Activated T-helper 1 cell treated with anti-CD3 and anti-CD28 coated beads, Interleukin-2, amount 50 U/mL, for 16 hours (primary cell): ENCODE measurements at regions not wholly inside any gene's neighbourhood (a gene's known extent, or its start where the extent isn't known, plus 50 kb on each side); places are given as distances from the start of the nearest gene placed in this dataset.
A peak's percentile ranks its signal among the peaks of the same experiment; 100 is the strongest.
"Not testable (repeated sequence)": the region's sequence is repeated elsewhere in the genome, so short reads cannot be mapped to it uniquely, and the experiment has no call there.

Experiments used
- DNase-seq, 2 donors: peaks; one replicate each; pipeline ENCODE4 v3.0.0-alpha.2; 2020; ENCODE audit warnings: low read depth in 1 of 2, low spot score in 1 of 2

DNA sequence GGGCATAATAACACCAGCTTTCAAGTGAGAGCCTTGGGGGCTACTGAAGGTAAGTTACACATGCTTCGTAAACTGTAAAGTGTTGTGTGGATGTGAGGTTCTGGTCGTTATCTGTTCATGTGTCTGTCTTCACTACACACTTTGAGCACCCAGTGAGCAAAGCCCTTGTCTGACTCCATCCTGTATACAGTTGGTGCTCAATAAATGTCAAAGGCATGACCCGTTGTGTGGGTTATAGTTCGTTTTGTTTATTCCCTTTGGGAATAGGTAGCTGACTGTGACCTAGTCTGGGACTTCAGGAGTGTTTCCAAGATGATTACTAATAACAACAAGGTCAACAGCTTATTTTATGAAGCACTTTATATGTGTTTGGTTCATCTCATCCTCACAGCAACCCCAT is 146.9 kb downstream of the MIAT start:
- DNase-seq = no peak

DNA sequence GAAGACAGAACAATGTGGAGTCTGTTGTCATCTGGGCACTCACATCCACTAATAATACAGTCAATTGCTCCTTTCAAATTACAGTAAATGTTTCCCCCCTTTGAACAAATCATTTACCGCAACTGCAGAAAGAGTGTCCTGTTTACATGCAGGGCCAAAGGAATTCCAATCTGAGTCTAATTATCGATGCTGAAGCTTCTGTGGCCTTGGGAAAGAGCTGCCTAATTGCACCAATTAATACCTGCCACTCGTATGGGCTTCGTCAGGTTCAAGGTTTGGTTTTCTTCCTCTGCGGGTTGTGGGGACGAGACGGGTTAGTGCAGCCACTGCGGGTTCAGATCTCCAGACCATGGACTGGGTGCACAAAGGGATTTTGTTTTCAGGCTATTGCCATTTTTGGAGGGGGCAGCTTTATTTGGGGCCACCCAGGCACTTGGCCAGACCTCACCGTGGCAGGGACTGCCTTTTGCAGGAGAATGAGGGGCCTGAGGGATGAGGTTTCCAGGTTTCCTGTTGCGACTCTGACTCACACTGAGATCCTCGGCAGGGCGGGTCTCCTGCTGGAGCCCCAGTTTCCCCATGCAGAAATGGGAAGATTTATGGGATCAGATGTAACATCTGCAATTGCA is 147.6 kb downstream of the MIAT start:
- DNase-seq = no peak

DNA sequence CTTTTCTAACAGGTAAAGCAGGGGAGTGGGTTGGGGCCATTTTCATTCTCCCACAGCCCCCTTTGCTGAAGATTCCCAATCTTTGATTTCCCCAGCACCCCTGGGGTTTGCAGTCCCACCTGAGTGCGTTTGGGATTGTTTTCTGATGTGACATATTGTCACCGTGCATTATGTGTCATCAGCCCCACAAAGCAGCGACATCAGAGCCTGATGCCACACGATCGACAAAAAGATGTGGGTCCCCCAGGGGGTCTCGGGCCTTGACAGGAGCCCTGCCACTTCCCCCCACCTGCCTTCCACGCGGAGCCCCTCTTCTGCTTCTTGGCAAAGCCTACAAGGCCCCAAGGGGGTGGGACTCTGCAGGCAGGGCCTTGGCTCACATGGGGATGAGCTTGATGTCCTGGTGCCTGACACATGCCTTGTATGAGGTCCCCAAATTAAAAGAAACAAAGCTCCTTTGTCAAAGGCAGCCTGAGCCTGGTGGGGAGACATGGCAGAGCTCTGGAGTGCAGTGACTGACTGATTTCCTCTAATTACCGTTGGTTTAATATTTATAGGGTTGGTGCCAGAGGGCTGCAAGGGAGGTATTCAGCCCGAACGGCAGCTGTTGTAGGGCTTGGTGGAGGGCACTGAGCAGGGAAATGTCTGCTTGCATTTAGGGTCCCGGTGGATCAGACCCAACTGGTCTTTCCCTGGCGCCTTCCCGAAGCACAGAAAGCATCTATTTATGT is 149.2 kb downstream of the MIAT start:
- no peak for DNase-seq

DNA sequence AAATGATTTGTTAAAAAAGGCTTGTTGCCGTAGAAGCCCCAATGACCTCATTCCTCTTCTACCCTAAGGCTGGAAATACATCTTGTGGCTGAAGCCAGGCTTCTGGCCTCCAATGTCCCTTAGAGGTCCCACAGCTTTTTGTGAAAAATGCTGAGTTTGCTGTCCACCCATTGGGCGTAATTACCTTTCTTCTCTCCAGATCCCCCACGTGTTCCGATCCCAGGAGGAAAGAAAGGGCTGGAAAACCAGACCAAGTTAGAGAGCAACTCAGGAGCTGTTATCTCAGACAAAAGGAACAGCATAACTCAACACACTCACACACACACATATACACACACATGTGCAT is 154.2 kb downstream of the MIAT start:
- no peak for DNase-seq

DNA sequence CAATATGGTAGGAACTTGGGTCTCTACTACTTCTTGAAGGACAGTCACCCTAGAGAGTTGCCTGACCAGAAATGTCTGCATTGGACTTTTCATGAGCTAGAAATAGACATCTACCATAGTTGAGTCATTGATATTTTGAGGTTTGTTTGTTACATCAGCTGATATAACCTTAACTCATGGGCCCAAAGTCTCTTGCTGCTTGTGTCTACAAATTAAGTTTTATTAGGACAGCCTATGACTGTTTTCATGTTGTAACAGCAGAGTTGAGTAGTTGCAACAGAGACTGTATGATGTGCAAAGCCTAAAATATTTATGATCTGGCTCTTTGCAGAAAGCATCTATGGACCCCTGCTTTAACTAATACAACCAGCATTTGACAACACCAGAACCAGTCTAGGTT is 155.3 kb downstream of the MIAT start:
- no peak for DNase-seq

DNA sequence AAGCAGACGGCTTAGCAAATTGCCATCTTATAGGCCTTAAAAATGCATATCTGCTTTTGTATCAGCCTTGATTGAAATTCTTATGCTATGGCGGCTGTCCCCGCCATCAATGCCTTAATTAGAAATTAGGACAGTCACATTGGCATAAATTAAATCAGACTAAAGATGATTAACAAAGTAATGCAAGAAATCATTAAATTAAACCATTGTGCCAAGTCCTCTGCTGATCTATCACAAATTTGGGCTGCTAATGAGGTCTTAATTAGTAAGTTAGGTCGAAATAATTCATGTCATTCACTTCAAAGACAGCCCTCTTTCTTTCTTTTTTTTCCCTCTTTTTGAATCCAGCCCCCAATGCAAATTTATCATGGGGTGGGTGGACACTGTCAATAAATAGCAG is 159.3 kb downstream of the MIAT start:
- DNase-seq = no peak

DNA sequence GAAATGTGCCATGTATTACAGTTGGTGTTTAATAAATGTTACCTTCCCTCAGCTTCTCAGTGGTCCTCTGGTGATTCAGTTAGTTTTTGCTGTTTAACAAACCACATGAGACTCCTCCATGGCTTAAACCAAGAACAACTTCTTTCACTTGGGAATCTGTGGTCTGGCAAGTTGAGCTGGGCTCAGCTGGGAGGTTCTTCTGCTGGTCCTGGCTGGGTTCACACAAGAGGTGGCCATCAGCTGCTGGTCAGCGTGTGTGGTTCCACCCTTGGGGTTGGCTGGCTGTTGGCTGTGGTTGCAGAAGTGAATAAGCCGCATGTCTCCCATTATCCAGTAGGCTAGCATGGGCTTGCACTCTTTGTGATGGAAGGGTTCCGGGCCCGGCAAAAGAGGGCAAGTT is 160.5 kb downstream of the MIAT start:
- DNase-seq = no peak

DNA sequence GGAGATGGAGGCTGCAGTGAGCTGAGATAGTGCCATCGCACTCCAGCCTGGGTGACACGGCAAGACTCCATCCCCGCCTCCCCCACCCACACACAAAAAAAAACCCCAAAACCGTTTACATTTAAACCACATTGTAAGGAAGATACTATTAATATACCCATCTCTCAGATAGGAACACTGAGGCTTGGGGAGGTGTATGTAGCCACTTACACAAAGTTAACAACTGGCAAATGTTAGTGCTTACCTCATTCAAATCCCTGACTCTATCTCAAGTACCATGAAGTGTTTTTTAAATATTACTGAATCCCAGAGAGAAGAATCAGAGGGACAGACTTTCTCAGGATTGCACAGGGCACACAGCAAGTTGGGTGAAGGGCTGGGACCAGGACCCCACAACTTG is 164.5 kb downstream of the MIAT start:
- no peak for DNase-seq

DNA sequence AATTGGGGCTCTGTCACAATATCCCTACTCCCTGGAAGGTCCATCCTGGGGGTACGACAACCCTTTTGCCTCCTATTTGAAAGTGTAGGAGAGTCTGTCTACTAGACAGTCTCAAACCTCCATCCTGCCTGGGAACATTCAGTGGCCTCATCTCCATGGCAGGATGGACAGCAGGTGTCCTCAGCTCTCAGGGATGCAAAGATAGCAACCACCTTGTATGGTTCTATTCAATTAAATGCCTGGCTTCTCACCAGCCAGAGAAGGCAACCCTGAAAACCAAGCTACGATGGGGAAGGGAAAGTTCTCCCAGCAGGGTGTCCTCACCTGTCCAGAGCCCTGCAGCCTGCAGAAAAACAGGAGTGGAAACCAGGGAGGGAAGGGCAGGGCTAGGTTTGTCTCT is 164.9 kb downstream of the MIAT start:
- no peak for DNase-seq

DNA sequence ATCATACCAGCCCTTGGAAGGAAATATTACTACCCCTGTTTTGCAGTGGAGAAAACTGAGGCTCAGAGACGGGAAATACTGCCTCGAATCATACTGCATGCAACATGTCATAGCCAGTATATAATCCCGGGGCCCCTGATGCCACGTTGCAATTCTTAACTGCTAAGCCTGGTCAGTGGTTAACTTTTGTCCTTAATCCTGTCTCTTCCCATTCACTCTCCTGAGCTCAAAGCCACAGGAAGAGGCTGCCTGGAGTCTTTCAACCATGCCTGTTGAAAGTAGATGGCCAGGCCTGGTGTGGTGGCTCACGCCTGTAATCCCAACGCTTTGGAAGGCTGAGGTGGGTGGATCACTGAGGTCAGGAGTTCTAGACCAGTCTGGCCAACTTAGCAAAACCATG is 166.6 kb downstream of the MIAT start:
- DNase-seq = no peak

DNA sequence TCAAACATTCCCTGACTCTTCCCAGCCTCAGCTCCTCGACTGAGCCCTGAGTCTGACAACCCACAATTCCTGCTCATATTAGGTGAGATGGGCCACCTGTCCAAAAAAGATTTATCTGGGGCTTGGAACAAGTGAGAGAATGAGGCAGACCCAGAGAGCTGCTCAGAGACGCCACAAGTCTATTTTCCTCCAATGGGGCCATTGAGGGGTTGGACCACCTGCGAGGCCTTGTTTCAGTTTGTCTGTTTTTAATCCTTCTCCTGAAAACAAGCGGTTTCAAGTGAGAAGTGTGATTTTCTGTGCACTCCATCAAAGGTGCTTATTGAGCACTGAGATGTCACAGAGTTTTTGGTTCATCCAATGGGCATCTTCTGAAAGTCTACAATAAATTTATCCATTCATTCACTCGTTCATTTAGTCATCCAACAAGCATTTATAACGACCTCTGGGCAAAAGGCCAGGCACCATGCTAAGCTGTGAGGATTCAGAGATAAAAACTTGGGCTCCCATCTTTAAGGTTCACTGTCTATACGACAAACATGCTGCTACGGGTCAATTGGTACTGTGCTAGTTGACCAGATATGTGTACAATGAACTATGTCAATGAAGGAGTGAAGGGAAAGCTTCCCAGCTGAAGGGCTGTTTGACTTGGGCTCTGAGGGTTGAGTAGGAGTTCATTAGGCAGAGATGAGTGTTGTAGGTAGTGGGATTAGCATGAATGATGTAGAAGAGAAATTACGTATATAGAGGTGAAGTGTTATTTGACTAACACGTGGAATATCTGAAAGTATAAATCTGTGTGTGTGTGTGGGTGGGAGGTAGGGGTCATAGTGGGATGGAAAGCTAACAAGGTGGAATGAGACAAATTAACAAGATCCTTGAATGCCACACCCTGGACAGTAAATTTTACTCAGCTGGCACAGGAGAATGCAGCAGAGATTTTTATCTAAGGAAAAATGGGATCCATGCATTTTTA is 168.9 kb downstream of the MIAT start:
- no peak for DNase-seq

DNA sequence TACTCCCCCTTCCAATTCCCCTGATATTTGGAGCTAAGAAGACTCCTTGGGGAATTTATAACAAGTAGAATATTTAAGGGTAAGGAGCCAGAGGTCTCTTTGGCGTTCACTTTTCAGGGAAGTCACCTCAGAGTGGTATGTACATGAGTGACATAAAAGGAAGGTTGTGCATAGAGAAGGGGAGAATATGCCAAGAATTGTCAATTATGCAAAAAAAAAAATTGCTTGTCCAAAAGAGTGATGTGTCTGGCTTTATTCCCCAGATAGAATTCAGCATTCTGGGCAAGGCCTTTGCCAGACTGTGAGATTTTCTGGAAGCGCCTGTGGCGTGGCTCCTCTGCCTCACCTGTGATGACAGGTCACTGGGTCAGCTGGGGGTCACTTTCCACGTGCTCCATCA is 170.2 kb downstream of the MIAT start:
- DNase-seq = no peak

DNA sequence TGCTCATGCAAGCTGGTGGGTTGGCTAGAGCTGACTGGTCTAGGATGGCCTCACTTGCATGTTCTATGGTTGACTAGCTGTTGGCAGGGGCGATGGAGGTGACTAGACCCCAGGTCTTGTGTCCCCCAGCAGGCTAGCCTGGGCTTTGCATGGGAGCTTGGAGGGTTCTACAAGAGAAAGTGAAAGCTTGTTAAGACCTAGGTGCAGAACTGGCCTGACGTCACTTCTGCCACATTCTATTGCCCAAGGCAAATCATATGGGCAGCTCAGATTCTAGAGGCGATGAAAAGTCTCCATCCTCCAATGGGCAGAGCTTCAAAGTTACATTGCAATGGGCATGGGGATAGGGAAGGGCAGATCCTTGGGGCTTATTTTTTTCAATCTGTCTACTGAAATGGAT is 170.9 kb downstream of the MIAT start:
- no peak for DNase-seq

DNA sequence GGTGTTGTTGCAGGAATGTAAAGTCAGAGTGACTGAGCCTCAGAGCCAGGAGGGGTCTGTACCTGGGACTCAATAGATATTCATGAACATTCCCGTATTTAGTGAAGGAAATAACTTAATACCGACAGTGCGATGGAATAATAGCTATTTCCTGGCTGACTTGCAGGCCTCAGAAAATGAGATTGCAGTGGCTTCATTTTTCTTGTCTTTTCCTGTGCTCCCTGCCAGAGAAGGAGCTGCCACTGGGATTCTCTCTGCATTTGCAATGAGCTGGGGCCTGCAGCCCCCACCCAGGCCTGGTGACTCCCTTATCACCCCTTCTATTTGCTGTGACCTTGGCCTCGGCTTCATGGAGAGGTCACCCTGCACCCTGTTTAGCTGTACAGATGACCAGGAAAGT is 173.4 kb downstream of the MIAT start:
- DNase-seq = no peak

DNA sequence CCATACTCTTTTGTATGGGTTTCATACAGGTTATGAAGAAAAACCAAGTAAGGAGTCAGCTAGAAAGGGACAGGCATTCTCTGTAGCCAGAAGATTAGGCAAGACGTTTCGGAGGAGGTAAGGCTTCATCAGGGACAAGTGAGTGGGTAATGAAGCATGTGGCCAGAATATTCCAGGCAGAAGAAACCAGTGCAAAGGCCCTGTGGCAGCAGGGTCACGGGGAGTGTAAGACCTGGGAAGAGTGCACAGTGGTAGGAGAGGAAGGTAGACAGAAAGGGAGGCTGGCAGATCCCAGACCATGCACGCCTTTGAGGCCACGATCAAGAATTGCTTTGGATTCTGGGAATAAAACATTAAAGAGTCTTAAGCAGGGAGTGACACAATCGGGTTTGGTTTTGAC is 177.6 kb downstream of the MIAT start:
- no peak for DNase-seq

DNA sequence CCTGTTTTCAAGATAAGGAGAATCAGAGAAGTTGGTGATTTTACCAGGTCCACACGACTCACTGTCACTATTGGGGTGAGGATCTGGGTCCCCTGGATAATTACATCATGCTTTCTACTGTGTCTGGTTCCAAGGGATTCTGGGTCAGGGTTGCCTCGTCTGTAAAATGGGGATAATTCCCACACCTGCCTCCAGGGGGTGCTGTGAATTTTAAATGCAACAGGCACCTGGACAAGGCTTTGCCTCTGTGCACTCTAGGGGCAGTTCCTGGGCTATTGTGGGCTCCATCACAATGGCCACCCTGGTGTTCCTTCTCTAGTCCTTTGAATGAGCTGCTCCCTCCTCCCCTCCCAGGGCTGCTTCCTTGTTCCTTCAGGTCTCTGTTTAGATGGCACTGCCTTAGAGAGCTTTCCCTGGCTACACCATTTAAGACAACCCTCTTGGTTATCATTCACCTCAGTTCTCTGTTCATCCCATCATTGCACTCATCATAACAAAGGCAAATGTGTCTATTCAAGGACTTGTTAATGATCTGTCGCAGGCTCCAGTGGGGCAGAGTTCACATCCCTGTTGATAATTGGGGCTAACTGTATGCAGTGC is 178.6 kb downstream of the MIAT start:
- DNase-seq = peak in 1 of 2 donors; percentile 2

DNA sequence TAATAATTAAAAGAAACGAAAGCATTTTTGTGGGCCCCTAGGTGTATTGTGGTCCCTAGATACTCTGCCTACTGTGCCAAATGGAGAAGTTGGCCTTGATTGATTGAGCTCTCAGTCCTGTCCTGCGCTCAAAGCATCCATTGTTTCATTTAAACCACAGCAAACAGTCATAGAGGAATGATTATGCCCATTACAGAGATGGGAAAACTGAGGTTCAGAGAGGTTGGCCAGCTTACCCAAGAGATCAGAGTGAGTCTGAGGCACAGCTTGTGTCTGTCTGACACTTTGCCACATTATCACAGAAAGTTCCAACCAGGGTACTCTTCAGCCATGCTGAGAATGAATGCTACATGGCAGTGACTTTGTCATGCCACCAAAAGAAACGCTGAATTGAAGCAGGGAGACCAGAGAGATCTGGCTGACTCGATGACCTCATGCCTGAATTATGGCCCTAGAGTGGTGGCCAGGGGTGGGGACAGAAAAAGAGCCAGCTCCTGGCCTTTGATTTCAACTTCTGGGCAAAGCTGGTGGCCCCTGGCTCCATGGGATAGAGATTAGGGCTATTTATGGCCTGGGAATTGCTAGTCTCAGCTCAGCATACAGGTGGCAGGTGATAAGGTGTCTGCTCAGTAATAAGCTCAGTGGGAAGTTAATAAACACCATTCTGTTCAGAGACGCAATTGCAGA is 180.5 kb downstream of the MIAT start:
- no peak for DNase-seq

DNA sequence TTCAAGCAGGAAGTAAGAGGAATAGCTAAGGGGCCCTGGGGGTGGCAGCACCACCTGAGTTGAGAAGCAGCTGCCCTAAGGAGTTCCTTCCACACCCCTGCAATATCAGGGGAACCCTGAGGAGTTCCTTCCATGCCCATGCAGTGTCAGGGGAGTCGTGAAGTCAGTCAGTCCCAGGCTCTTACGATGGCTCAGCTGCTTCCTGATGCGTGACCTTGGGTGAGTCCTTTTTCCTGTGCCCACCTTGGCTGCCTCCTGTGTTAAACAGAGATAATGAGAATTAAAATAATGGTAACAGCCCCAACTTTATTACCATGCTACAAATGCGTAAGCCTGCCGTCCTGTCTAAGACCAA is 181.1 kb downstream of the MIAT start:
- no peak for DNase-seq

DNA sequence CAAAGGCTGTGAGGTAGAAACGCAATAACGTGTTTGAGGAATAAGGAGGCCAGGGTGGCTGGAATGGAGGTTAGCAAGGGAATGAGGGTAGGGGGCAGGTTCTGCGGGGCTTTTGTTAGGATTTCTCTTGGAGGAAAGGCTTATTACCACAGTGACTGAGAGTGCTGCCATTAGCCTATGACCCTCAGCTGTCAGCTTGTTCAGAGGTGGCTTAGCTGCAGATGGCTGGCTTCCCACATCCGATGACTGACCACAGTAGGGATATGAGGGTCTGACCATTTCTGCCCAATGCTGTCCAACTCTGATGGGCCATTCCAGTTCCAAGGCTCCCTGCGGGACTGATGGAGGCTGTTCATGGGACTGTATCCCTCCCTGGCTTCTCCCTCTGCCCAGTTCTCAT is 181.8 kb downstream of the MIAT start:
- DNase-seq = no peak

DNA sequence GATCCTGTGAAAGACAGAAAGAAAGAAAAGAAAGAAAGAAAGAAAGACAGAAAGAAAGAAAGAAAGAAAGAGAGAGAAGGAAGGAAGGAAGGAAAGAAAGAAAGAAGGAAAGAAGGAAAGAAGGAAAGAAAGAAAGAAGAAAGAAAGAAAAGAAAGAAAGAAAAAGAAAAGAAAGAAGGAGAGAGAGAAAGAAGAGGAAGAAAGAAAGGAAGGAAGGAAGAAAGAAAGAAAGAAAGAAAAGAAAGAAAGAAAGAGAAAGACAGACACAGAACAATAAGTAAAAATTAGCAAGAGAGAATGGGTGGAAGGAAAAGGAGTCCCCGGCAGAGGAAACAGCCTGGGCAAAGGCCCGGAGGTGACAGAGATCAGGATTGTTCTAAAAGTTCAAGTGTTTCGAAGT is 183.4 kb downstream of the MIAT start:
- DNase-seq = not testable (repeated sequence)

DNA sequence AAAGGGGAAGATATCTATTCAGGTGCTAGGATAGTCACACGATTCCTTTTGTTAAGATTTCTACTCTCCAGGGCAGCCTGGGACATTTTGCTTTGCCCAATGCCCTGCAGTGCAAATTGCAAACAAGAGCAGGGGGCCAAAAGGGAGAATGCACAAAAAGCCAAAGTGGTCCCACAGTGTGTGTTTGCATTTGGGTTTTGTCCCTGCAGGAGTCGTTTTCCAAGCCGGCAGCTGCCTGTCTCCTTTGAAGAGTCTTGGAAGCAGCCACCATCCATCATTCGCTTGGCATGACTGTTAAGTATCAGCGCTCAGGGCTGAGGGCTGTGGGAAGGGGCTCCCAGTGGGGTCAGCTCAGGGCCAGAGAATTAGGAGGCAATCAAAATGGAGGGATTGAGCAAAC is 184.7 kb downstream of the MIAT start:
- no peak for DNase-seq
